ENCODE measurements at regions not wholly inside any gene's neighbourhood (a gene's known extent, or its start where the extent isn't known, plus 50 kb on each side); places are given as distances from the start of the nearest gene placed in this dataset.
"Not testable (repeated sequence)": the region's sequence is repeated elsewhere in the genome, so short reads cannot be mapped to it uniquely, and the experiment has no call there.

GRCh38 chr2:111383311-111383710, 262.6 kb downstream of the BCL2L11 start:
- H3K36me3 Mint-ChIP-seq (ENCODE audit: low read depth); H3K27me3 Mint-ChIP-seq; H3K4me3 Mint-ChIP-seq; H3K9me3 Mint-ChIP-seq; intact Hi-C loops (cut with micrococcal nuclease); H3K4me1 Mint-ChIP-seq (ENCODE audit: low read depth); H3K27ac Mint-ChIP-seq: not testable (repeated sequence)

DNA sequence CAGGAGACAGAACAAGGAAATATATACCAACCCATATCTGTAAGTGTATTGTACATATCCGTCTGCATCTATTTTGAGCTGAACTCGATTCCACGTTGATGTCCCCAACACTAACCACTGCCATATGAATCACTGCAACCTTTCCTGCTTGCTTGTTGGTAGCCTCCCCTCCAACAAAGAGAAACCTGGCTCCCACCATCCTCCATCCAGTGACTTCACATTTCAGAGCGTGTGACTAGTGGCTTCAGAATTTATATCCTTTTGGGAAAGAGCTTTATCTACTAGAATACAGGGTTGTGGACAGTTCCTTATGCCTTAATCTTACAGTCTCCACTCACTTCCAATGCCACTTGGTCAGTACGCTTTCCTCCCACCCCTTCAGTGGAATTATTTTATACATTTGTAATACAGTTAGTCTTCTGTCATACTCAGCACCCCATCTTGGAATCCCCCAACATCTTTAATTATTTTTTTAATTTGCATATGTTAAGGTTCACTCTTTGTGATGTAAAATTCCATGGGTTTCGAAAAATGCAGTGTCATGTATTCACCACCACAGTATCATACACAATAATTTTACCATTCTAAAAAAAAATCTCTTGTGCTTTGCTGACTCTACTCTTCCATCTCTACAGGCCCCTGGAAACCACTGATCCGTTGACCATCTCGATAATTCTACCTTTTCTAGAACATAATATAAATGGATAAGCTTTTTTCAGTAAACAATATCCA, 264.7 kb downstream of the BCL2L11 start:
- H3K4me1 Mint-ChIP-seq (ENCODE audit: low read depth); H3K27ac Mint-ChIP-seq; H3K9me3 Mint-ChIP-seq; intact Hi-C loops (cut with micrococcal nuclease); H3K27me3 Mint-ChIP-seq; H3K36me3 Mint-ChIP-seq (ENCODE audit: low read depth); H3K4me3 Mint-ChIP-seq: not testable (repeated sequence)

GRCh38 chr2:111390605-111391004, 269.9 kb downstream of the BCL2L11 start:
- H3K27ac Mint-ChIP-seq; H3K9me3 Mint-ChIP-seq; H3K4me3 Mint-ChIP-seq; H3K27me3 Mint-ChIP-seq; intact Hi-C loops (cut with micrococcal nuclease); H3K4me1 Mint-ChIP-seq (ENCODE audit: low read depth); H3K36me3 Mint-ChIP-seq (ENCODE audit: low read depth): not testable (repeated sequence)

- H3K4me1 Mint-ChIP-seq (ENCODE audit: low read depth); H3K27me3 Mint-ChIP-seq; H3K9me3 Mint-ChIP-seq: not testable (repeated sequence)
These were observed 274.8 kb downstream of the BCL2L11 start for GRCh38 chr2:111395350-111396128.

DNA sequence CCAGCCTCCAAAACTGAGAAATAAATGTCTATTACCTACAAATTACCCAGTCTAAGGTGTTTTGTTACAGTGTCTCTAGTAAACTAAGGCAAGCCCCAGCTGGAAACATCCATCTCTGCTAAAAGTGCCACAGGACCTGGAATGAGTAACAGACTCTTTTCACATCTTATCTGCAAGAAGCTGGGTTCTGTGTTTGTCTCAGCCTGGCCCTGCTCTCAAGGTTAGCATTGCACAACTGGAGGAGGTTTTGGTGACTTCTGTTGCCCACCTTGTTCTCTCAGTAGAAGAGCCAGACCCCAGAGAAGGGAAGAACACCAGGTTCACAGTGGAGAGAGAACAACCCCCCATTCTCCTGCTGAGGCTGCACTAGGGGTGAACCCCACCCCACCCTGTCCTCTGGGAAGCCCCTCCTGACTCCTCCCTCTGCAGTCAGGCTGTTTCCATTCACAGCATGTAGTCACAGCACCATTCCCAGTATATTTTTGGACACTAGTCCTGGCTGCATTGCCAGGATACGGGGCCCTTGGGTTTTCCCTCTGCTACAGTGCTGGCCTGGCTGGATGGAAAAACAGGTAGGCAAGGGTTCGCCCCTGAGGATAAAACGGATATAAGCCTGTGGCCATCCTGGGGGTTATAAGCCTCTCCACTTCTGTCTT, 280.0 kb downstream of the BCL2L11 start:
- H3K4me3 Mint-ChIP-seq; H3K4me1 Mint-ChIP-seq (ENCODE audit: low read depth); H3K27ac Mint-ChIP-seq; H3K36me3 Mint-ChIP-seq (ENCODE audit: low read depth); intact Hi-C loops (cut with micrococcal nuclease); H3K27me3 Mint-ChIP-seq; H3K9me3 Mint-ChIP-seq: not testable (repeated sequence)

More at GRCh38 chr2:111395350-111396128, 274.8 kb downstream of the BCL2L11 start:
- intact Hi-C loops (cut with micrococcal nuclease); H3K4me3 Mint-ChIP-seq; H3K36me3 Mint-ChIP-seq (ENCODE audit: low read depth); H3K27ac Mint-ChIP-seq: not testable (repeated sequence)

- not testable (repeated sequence) for H3K27ac Mint-ChIP-seq, H3K9me3 Mint-ChIP-seq, H3K27me3 Mint-ChIP-seq
These were observed 280.8 kb downstream of the BCL2L11 start for GRCh38 chr2:111401270-111402140.

DNA sequence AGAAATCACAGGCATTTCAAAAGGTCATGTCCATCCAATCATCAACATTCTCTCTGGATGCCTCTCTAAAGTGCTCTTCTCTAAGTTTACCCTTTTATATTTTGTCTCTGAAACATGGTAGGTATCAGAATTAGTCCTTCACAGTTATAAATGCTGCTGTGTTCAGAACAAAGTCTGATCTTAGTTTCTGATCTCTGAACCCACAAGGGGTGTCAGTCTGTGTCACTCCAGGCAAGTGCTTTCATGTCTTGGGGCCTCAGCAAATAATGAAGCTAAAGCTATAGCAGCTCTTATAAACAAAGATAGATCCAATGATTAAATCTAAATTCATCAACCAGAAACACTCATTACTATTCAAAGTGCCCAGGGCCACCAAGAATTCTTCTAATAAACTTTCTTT, 281.7 kb downstream of the BCL2L11 start:
- H3K4me3 Mint-ChIP-seq; H3K4me1 Mint-ChIP-seq (ENCODE audit: low read depth); H3K36me3 Mint-ChIP-seq (ENCODE audit: low read depth); H3K27ac Mint-ChIP-seq; H3K9me3 Mint-ChIP-seq; intact Hi-C loops (cut with micrococcal nuclease); H3K27me3 Mint-ChIP-seq: not testable (repeated sequence)

More at GRCh38 chr2:111401270-111402140, 280.8 kb downstream of the BCL2L11 start:
- intact Hi-C loops (cut with micrococcal nuclease); H3K36me3 Mint-ChIP-seq (ENCODE audit: low read depth); H3K4me3 Mint-ChIP-seq; H3K4me1 Mint-ChIP-seq (ENCODE audit: low read depth): not testable (repeated sequence)

DNA sequence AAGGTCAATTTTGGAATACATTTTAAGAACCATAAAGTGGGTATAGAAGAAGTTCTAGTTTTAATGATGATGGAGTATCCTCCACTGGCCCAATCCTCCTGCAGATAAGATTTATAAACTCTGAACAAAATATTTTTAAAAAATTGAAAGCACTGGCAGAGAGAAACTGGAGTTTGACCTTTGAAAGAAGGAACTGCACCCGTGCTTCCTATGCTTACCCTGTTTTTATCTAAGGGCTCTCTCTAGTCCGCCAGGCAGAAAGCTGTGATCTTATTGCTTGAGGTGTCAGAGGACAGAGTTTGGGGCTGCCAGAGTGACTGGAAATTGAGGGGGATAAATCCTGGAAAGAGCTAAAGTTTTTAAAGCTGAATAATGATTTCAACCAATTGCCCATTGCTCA, 282.6 kb downstream of the BCL2L11 start:
- H3K4me3 Mint-ChIP-seq; H3K36me3 Mint-ChIP-seq (ENCODE audit: low read depth); intact Hi-C loops (cut with micrococcal nuclease); H3K9me3 Mint-ChIP-seq; H3K27ac Mint-ChIP-seq; H3K27me3 Mint-ChIP-seq; H3K4me1 Mint-ChIP-seq (ENCODE audit: low read depth): not testable (repeated sequence)

- intact Hi-C loops (cut with micrococcal nuclease); H3K4me3 Mint-ChIP-seq; H3K27me3 Mint-ChIP-seq; H3K27ac Mint-ChIP-seq; H3K4me1 Mint-ChIP-seq (ENCODE audit: low read depth); H3K9me3 Mint-ChIP-seq; H3K36me3 Mint-ChIP-seq (ENCODE audit: low read depth): not testable (repeated sequence)
These were observed 285.9 kb downstream of the BCL2L11 start for GRCh38 chr2:111406616-111407015.

DNA sequence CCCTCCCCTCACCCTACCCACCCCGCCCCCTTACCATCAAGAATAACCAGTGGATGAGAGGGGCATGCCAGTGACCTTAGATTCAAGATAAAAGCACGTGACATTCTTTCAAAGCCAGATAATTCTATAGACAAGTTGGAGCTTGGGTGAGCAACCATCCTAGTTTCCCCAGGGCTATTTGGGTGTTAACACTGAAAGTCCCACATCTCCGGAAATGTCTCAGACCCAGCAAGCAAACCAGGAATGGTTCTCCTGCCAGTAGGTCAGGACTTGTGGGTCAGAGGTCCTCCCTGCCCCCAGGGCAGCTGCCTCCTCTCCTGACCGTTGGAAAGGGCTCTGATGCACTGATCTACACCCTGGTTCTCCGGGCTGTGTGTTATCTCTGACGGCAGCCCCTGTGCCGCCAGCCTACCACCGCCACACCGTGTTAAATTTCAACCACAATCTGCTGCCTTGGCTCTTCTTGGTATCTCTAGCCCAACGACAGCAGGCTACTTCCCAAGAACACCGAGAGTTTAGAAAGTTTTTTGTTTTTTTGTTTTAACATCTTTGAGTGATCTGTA, 287.0 kb downstream of the BCL2L11 start:
- H3K27ac Mint-ChIP-seq; H3K9me3 Mint-ChIP-seq; intact Hi-C loops (cut with micrococcal nuclease); H3K4me3 Mint-ChIP-seq; H3K36me3 Mint-ChIP-seq (ENCODE audit: low read depth); H3K27me3 Mint-ChIP-seq; H3K4me1 Mint-ChIP-seq (ENCODE audit: low read depth): not testable (repeated sequence)

- H3K4me3 Mint-ChIP-seq; H3K9me3 Mint-ChIP-seq; intact Hi-C loops (cut with micrococcal nuclease); H3K27me3 Mint-ChIP-seq; H3K36me3 Mint-ChIP-seq (ENCODE audit: low read depth); H3K4me1 Mint-ChIP-seq (ENCODE audit: low read depth); H3K27ac Mint-ChIP-seq: not testable (repeated sequence)
These were observed 290.2 kb downstream of the BCL2L11 start for GRCh38 chr2:111410868-111411406.

GRCh38 chr2:111411867-111412681, 291.4 kb downstream of the BCL2L11 start:
- H3K27ac Mint-ChIP-seq; H3K9me3 Mint-ChIP-seq; H3K36me3 Mint-ChIP-seq (ENCODE audit: low read depth); intact Hi-C loops (cut with micrococcal nuclease); H3K4me3 Mint-ChIP-seq; H3K27me3 Mint-ChIP-seq: not testable (repeated sequence)
- H3K4me1 Mint-ChIP-seq (ENCODE audit: low read depth) = peaks cover 13% of the 10 kb centered on the region
